Keratinocyte (primary cell): ENCODE measurements at regions not wholly inside any gene's neighbourhood (a gene's known extent, or its start where the extent isn't known, plus 50 kb on each side); places are given as distances from the start of the nearest gene placed in this dataset.

Source experiments
- DNase-seq: peaks from one replicate; pipeline ENCODE4 v3.0.0-alpha.2; 2011; ENCODE audit warnings: low read depth, missing footprints, low spot score
- FAIRE-seq: peaks from 2 replicates; lab custom pipeline; 2011; peaks lifted over from hg19 to GRCh38; lab: Jason Lieb, UNC
- H2AFZ ChIP-seq: 2 replicates; pipeline ENCODE4 v1.6.0; 2012; ENCODE audit warnings: low read length, control low read depth, inconsistent platforms; ENCODE audit not compliant: control insufficient read depth
- H3K27ac ChIP-seq: 2 replicates; pipeline ENCODE4 v1.5.1; 2011; ENCODE audit warnings: low read length; ENCODE audit not compliant: control insufficient read depth, insufficient read depth
- H3K27me3 ChIP-seq: 3 replicates; pipeline ENCODE4 v1.6.0; 2011; ENCODE audit warnings: low read length; ENCODE audit not compliant: control insufficient read depth, insufficient read depth; ENCODE audit errors: extremely low read depth
- H3K36me3 ChIP-seq, 2 experiments: 2 replicates in 1 of 2; 3 replicates in 1 of 2; pipeline ENCODE4 v1.5.1; 2011; ENCODE audit warnings: low read length in 2 of 2, mild to moderate bottlenecking in 1 of 2; ENCODE audit not compliant: control insufficient read depth in 2 of 2, insufficient read depth in 2 of 2; ENCODE audit errors: extremely low read depth in 1 of 2
- H3K4me1 ChIP-seq: 3 replicates; pipeline ENCODE4 v1.5.1; 2011; ENCODE audit warnings: low read length; ENCODE audit not compliant: control insufficient read depth, insufficient read depth; ENCODE audit errors: extremely low read depth
- H3K4me2 ChIP-seq: 3 replicates; pipeline ENCODE4 v1.6.0; 2011; ENCODE audit warnings: low read depth, low read length; ENCODE audit not compliant: control insufficient read depth, insufficient read depth; ENCODE audit errors: extremely low read depth
- H3K4me3 ChIP-seq, 3 experiments: fragments of 200-600 bp in 1 of 3; sonication (generic) in 1 of 3; 2 replicates in 2 of 3; 3 replicates in 1 of 3; pipeline ENCODE4 v1.5.1; 2011 to 2016; ENCODE audit warnings: low read length in 3 of 3, mild to moderate bottlenecking in 3 of 3, control low read depth in 2 of 3, inconsistent platforms in 1 of 3, low read depth in 1 of 3, mixed read lengths in 1 of 3, mixed run types in 1 of 3, moderate library complexity in 1 of 3; ENCODE audit not compliant: control insufficient read depth in 2 of 3, insufficient read depth in 2 of 3; ENCODE audit errors: extremely low read depth in 1 of 3
- H3K79me2 ChIP-seq: 2 replicates; pipeline ENCODE4 v1.6.0; 2012; ENCODE audit warnings: low read length; ENCODE audit not compliant: control insufficient read depth, insufficient read depth
- H3K9ac ChIP-seq: 3 replicates; pipeline ENCODE4 v1.6.0; 2011; ENCODE audit warnings: low read length; ENCODE audit not compliant: control insufficient read depth, insufficient read depth; ENCODE audit errors: extremely low read depth
- H3K9me1 ChIP-seq: 3 replicates; pipeline ENCODE4 v1.6.0; 2011; ENCODE audit warnings: low read length; ENCODE audit not compliant: control insufficient read depth, insufficient read depth; ENCODE audit errors: extremely low read depth
- H3K9me3 ChIP-seq: 2 replicates; pipeline ENCODE4 v1.5.1; 2012; ENCODE audit warnings: low read depth, low read length; ENCODE audit not compliant: control insufficient read depth
- H4K20me1 ChIP-seq: 3 replicates; pipeline ENCODE4 v1.6.0; 2011; ENCODE audit warnings: low read length; ENCODE audit not compliant: control insufficient read depth, insufficient read depth; ENCODE audit errors: extremely low read depth
- CTCF ChIP-seq, 3 experiments: IDR thresholded peaks in 1 of 3; conservative IDR thresholded peaks in 1 of 3; optimal IDR thresholded peaks in 1 of 3; 2 replicates in 2 of 3; 3 replicates in 1 of 3; pipeline versions ENCODE3 to v1.5.1; 2011; ENCODE audit warnings: low read length in 3 of 3, mild to moderate bottlenecking in 3 of 3, moderate library complexity in 2 of 3, control low read depth in 1 of 3, inconsistent platforms in 1 of 3; ENCODE audit not compliant: insufficient read depth in 2 of 3; ENCODE audit errors: extremely low read depth in 1 of 3
- EZH2 ChIP-seq: IDR thresholded peaks from one replicate; pipeline ENCODE4 v1.6.1; 2012; ENCODE audit warnings: inconsistent platforms, mild to moderate bottlenecking, low read length, moderate library complexity
- dilution Hi-C: fragments of 300-500 bp; cut with MboI; formaldehyde crosslinking; loops from one replicate; pipeline ENCODE4 v1.7.0; 2020; ENCODE audit warnings: low sequenced_read_pairs; ENCODE audit not compliant: extremely low pct_ligation_motif_present

- FAIRE-seq (no peak), DNase-seq (no peak)
- TF ChIP-seq EZH2, result no peak
- no peak for TF ChIP-seq CTCF (optimal IDR thresholded peaks at IDR 0.05 in 1 of 3, IDR thresholded peaks at IDR 0.05 in 1 of 3, conservative IDR thresholded peaks at IDR 0.05 in 1 of 3; ENCODE audit: extremely low read depth in 1 of 3, insufficient read depth in 2 of 3, low read length in 3 of 3)
- no peaks in the 10 kb centered on the region for H3K36me3 ChIP-seq
- peak overlapping the region; percentile 50 for H3K27ac ChIP-seq
- peak overlapping the region; percentile 65 for H3K4me2 ChIP-seq
- H2AFZ ChIP-seq, result peak overlapping the region; percentile 35
- peaks cover 20% of the 10 kb centered on the region for H3K4me1 ChIP-seq
- no peak overlapping the region for H3K9ac ChIP-seq
- H4K20me1 ChIP-seq, result no peaks in the 10 kb centered on the region
- no peaks in the 10 kb centered on the region for H3K79me2 ChIP-seq
- H3K9me1 ChIP-seq, result no peaks in the 10 kb centered on the region
- H3K27me3 ChIP-seq, result no peaks in the 10 kb centered on the region
- H3K4me3 ChIP-seq, result peak overlapping the region in 1 of 3 experiments; percentile 6
- dilution Hi-C loops, result no loop called here
- H3K9me3 ChIP-seq, result no peaks in the 10 kb centered on the region
Observed at GRCh38 chr4:71260544-71260943, 78.3 kb upstream of the SLC4A4 start.

- H3K79me2 ChIP-seq, result no peaks in the 10 kb centered on the region
- no peak overlapping the region for H3K4me2 ChIP-seq
- no peak overlapping the region for H3K9ac ChIP-seq
- TF ChIP-seq CTCF (optimal IDR thresholded peaks at IDR 0.05 in 1 of 3, IDR thresholded peaks at IDR 0.05 in 1 of 3, conservative IDR thresholded peaks at IDR 0.05 in 1 of 3; ENCODE audit: extremely low read depth in 1 of 3, insufficient read depth in 2 of 3, low read length in 3 of 3) (no peak), EZH2 (no peak)
- no peak overlapping the region for H3K4me3 ChIP-seq
- H3K4me1 ChIP-seq, result peaks cover 20% of the 10 kb centered on the region
- DNase-seq, result no peak
- H3K36me3 ChIP-seq, result no peaks in the 10 kb centered on the region
- H3K9me1 ChIP-seq, result no peaks in the 10 kb centered on the region
- H3K27me3 ChIP-seq, result no peaks in the 10 kb centered on the region
- no peak for FAIRE-seq
- no peaks in the 10 kb centered on the region for H3K9me3 ChIP-seq
- H2AFZ ChIP-seq, result no peak overlapping the region
- dilution Hi-C loops, result no loop called here
- H3K27ac ChIP-seq, result no peak overlapping the region
- no peaks in the 10 kb centered on the region for H4K20me1 ChIP-seq
Observed at GRCh38 chr4:71261001-71261400, 77.8 kb upstream of the SLC4A4 start.
